Ishikawa (cell line): ENCODE measurements at regions not wholly inside any gene's neighbourhood (a gene's known extent, or its start where the extent isn't known, plus 50 kb on each side); places are given as distances from the start of the nearest gene placed in this dataset.

Experiments used
- CEBPB ChIP-seq: IDR thresholded peaks from 2 replicates; pipeline ENCODE4 v1.6.1; 2012
- CREB1 ChIP-seq: IDR thresholded peaks from 2 replicates; pipeline ENCODE4 v1.6.1; 2012; ENCODE audit warnings: low read depth
- EGR1 ChIP-seq: IDR thresholded peaks from 2 replicates; pipeline ENCODE4 v1.6.1; 2012
- EP300 ChIP-seq: IDR thresholded peaks from 2 replicates; pipeline ENCODE4 v1.6.1; 2012; ENCODE audit warnings: borderline replicate concordance
- FOXM1 ChIP-seq: IDR thresholded peaks from 2 replicates; pipeline ENCODE4 v1.6.1; 2012; ENCODE audit warnings: low read depth, borderline replicate concordance
- NFIC ChIP-seq: IDR thresholded peaks from 2 replicates; pipeline ENCODE4 v1.6.1; 2012
- RAD21 ChIP-seq: IDR thresholded peaks from 2 replicates; pipeline ENCODE4 v1.6.1; 2012; ENCODE audit warnings: low read depth
- TAF1 ChIP-seq: IDR thresholded peaks from 2 replicates; pipeline ENCODE4 v1.6.1; 2012; ENCODE audit warnings: low read depth, mild to moderate bottlenecking
- TCF12 ChIP-seq: IDR thresholded peaks from 2 replicates; pipeline ENCODE4 v1.6.1; 2012; ENCODE audit warnings: low read depth
- TEAD4 ChIP-seq: IDR thresholded peaks from 2 replicates; pipeline ENCODE4 v1.6.1; 2012
- YY1 ChIP-seq: IDR thresholded peaks from 2 replicates; pipeline ENCODE4 v1.6.1; 2012; ENCODE audit warnings: low read depth
- ZBTB7A ChIP-seq: IDR thresholded peaks from 2 replicates; pipeline ENCODE4 v1.6.1; 2012; ENCODE audit warnings: low read depth
- TF ChIP-seq, protein P1 (sequence below): IDR thresholded peaks from 2 replicates; pipeline ENCODE4 v1.6.1; 2012
- TF ChIP-seq, protein P2 (sequence below): IDR thresholded peaks from 2 replicates; pipeline ENCODE4 v1.6.1; 2012; ENCODE audit warnings: low read depth, mild to moderate bottlenecking
- TF ChIP-seq, protein P3 (sequence below): IDR thresholded peaks from 2 replicates; pipeline ENCODE4 v1.6.1; 2012

DNA sequence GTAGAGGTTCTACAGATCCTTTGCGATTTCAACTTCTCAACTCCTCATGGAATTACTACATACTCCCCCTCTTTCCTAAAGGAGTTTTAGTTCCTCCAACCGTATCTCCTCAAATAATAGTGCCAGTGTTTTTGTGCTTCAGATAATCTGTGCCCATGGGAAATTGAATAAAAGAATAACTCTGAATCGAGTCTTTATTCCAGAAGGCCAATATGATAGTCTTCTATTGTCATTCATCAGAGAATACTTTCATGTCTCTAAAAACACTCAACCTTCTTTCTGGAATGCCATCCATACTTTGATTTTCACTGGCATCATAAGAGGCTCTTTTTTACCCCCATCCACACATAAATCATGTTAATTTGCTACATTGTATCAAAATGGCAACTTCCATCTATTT lies 911.3 kb upstream of the USP15 start:
- TF ChIP-seq FOXM1 (no peak), TEAD4 (no peak), NFIC (no peak), RAD21 (no peak), CEBPB (no peak), EGR1 (no peak), EP300 (no peak), TCF12 (no peak), ZBTB7A (no peak), TAF1 (no peak), CREB1 (no peak), YY1 (no peak)
- TF ChIP-seq, protein P1, sequence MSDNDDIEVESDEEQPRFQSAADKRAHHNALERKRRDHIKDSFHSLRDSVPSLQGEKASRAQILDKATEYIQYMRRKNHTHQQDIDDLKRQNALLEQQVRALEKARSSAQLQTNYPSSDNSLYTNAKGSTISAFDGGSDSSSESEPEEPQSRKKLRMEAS: no peak
- TF ChIP-seq, protein P2, sequence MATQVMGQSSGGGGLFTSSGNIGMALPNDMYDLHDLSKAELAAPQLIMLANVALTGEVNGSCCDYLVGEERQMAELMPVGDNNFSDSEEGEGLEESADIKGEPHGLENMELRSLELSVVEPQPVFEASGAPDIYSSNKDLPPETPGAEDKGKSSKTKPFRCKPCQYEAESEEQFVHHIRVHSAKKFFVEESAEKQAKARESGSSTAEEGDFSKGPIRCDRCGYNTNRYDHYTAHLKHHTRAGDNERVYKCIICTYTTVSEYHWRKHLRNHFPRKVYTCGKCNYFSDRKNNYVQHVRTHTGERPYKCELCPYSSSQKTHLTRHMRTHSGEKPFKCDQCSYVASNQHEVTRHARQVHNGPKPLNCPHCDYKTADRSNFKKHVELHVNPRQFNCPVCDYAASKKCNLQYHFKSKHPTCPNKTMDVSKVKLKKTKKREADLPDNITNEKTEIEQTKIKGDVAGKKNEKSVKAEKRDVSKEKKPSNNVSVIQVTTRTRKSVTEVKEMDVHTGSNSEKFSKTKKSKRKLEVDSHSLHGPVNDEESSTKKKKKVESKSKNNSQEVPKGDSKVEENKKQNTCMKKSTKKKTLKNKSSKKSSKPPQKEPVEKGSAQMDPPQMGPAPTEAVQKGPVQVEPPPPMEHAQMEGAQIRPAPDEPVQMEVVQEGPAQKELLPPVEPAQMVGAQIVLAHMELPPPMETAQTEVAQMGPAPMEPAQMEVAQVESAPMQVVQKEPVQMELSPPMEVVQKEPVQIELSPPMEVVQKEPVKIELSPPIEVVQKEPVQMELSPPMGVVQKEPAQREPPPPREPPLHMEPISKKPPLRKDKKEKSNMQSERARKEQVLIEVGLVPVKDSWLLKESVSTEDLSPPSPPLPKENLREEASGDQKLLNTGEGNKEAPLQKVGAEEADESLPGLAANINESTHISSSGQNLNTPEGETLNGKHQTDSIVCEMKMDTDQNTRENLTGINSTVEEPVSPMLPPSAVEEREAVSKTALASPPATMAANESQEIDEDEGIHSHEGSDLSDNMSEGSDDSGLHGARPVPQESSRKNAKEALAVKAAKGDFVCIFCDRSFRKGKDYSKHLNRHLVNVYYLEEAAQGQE: no peak
- TF ChIP-seq, protein P3, sequence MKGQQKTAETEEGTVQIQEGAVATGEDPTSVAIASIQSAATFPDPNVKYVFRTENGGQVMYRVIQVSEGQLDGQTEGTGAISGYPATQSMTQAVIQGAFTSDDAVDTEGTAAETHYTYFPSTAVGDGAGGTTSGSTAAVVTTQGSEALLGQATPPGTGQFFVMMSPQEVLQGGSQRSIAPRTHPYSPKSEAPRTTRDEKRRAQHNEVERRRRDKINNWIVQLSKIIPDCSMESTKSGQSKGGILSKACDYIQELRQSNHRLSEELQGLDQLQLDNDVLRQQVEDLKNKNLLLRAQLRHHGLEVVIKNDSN: no peak

DNA sequence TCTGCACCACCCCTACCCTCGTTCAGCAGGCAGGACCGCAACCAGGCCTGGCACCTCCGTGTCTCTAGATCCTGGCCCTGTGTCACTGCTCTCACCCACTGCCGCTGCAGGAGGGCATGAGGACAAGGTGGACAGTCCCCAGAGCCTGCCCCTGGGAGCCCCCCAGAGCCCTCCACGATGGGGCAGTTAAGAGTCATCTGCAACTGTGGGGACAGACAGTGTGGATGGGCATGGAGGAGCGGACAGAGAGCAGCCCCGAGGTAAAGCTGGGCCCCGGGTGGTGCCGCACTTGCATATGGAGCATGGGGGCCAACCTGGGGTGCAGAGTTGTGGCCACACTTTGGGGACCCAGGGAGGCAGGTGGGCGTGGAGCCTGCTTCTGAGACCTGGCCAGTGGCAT lies 905.1 kb upstream of the USP15 start:
- TF ChIP-seq CREB1 (no peak), EP300 (no peak), EGR1 (no peak), NFIC (no peak), FOXM1 (no peak), RAD21 (no peak), YY1 (no peak), TCF12 (no peak), ZBTB7A (no peak), TEAD4 (no peak), CEBPB (no peak), TAF1 (no peak)
- TF ChIP-seq, protein P3: no peak
- TF ChIP-seq, protein P1: no peak
- TF ChIP-seq, protein P2: no peak

DNA sequence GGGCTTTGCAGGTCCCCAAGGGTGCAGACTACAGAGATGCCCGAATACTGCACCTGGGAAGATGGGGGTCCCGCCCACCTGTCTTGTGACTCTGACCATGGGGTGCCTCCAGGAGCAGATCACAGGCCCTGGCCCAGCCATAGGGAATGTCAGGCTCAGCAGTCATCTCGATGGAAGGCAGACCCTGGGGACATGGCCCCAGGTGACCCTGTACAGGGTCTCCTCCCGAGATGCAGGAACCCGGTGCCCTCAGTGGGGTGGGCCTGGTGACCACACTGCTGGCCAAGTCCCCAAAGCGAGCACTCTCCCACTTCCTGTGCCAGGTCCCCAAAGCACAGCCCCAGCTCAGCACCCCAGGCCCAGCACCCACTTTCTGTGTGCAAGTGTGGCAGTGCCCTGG lies 903.7 kb upstream of the USP15 start:
- TF ChIP-seq, protein P1: no peak

DNA sequence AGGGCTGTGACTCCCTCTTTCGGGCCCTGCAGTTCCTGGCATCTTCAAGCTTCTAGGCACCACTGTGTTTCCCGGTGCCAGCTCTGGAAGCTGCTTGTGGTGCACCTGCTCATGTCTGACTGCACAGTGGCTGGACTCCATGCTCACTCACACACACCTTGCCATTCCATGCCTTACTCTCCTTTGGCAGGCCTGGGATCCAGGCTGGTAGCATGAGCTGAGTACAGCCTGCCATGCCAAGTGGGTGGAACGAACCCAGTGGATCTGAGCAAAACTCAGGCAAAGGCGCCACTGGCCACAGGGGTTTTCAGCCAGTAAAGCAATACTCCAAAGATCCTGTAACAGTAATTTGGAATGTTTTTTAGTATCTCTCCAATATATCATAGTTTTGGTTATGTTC lies 902.7 kb upstream of the USP15 start:
- TF ChIP-seq, protein P3: no peak
- no peak for TF ChIP-seq CEBPB
- TF ChIP-seq YY1: no peak
- no peak for TF ChIP-seq CREB1
- TF ChIP-seq, protein P2: no peak
- TF ChIP-seq EGR1: no peak

DNA sequence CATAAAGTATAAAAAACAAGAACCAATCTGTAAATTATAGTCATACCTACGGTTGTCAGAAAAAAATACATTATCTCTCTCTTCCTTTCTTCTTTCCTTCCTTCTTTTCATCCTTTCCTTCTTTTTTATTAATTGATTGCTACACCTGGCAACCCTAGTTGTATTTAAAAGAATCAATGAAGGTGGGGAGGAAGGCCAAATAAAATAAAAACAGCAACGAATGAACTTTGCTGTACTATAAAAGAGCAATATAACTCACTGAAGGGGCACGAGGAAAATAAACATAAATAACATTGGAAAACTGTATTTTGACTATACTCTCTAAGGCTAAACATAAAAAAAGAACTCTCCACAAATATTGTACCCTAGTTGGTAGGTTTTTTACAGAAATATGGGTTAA lies 898.2 kb upstream of the USP15 start:
- TF ChIP-seq, protein P1: no peak
- TF ChIP-seq EGR1: no peak
- no peak for TF ChIP-seq TCF12
- TF ChIP-seq CEBPB: no peak
- no peak for TF ChIP-seq RAD21
- TF ChIP-seq NFIC: no peak
- TF ChIP-seq, protein P3: no peak
- TF ChIP-seq YY1: no peak
- no peak for TF ChIP-seq ZBTB7A
- TF ChIP-seq, protein P2: no peak
- no peak for TF ChIP-seq TAF1
- TF ChIP-seq CREB1: no peak
- TF ChIP-seq TEAD4: no peak
- no peak for TF ChIP-seq FOXM1
- TF ChIP-seq EP300: no peak
